PFSK-1 (cell line): ENCODE measurements at regions not wholly inside any gene's neighbourhood (a gene's known extent, or its start where the extent isn't known, plus 50 kb on each side); places are given as distances from the start of the nearest gene placed in this dataset.

ENCODE experiments used
- FOXP2 ChIP-seq: optimal IDR thresholded peaks from 2 replicates; pipeline ENCODE3; 2011; ENCODE audit warnings: borderline replicate concordance, control low read depth, inconsistent platforms; ENCODE audit not compliant: insufficient read depth; ENCODE audit errors: extremely low read length, extremely low read depth
- POLR2AphosphoS5 ChIP-seq: IDR thresholded peaks from 2 replicates; pipeline ENCODE4 v1.6.1; 2012; ENCODE audit warnings: low read depth, mild to moderate bottlenecking, control low read depth, low read length, moderate library complexity
- SIN3A ChIP-seq: IDR thresholded peaks from 2 replicates; pipeline ENCODE4 v1.6.1; 2012; ENCODE audit warnings: mild to moderate bottlenecking, low read length, moderate library complexity, borderline replicate concordance; ENCODE audit not compliant: insufficient read depth
- TAF1 ChIP-seq: IDR thresholded peaks from 2 replicates; pipeline ENCODE4 v1.6.1; 2012; ENCODE audit warnings: low read length, control low read depth, borderline replicate concordance; ENCODE audit not compliant: insufficient read depth
- TF ChIP-seq, protein P1 (sequence below), 2 experiments: IDR thresholded peaks; 2 replicates each; pipeline versions ENCODE4 v1.6.1 to v1.8.0; 2011 to 2012; ENCODE audit warnings: low read depth in 2 of 2, low read length in 2 of 2, control low read depth in 1 of 2, inconsistent platforms in 1 of 2, mild to moderate bottlenecking in 1 of 2, moderate library complexity in 1 of 2; ENCODE audit not compliant: insufficient read depth in 1 of 2

DNA sequence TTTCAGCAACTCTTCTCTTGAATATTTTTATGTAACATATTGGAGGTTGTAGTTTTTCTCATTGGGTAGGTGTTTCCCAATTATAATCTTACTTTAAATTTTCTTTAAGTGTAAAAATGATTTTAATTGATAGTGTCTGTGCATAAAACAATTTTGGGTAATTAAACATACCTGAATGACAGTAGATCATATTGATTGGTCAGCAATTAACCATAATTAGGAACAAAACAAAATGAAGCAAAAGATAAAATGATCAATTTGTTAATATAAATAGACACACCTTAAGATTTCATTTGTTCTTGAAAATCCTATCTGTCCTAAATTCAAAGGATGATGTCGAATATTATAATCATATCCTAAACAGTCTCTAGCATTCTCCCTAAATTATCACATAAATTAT lies 468.3 kb downstream of the PDZRN4 start:
- TF ChIP-seq TAF1 (no peak), POLR2AphosphoS5 (no peak), SIN3A (no peak), FOXP2 (no peak)
- TF ChIP-seq, protein P1, sequence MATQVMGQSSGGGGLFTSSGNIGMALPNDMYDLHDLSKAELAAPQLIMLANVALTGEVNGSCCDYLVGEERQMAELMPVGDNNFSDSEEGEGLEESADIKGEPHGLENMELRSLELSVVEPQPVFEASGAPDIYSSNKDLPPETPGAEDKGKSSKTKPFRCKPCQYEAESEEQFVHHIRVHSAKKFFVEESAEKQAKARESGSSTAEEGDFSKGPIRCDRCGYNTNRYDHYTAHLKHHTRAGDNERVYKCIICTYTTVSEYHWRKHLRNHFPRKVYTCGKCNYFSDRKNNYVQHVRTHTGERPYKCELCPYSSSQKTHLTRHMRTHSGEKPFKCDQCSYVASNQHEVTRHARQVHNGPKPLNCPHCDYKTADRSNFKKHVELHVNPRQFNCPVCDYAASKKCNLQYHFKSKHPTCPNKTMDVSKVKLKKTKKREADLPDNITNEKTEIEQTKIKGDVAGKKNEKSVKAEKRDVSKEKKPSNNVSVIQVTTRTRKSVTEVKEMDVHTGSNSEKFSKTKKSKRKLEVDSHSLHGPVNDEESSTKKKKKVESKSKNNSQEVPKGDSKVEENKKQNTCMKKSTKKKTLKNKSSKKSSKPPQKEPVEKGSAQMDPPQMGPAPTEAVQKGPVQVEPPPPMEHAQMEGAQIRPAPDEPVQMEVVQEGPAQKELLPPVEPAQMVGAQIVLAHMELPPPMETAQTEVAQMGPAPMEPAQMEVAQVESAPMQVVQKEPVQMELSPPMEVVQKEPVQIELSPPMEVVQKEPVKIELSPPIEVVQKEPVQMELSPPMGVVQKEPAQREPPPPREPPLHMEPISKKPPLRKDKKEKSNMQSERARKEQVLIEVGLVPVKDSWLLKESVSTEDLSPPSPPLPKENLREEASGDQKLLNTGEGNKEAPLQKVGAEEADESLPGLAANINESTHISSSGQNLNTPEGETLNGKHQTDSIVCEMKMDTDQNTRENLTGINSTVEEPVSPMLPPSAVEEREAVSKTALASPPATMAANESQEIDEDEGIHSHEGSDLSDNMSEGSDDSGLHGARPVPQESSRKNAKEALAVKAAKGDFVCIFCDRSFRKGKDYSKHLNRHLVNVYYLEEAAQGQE (IDR thresholded peaks at IDR 0.05; ENCODE audit: insufficient read depth in 1 of 2, low read depth in 2 of 2, low read length in 2 of 2): no peak
